ENCODE measurements at regions not wholly inside any gene's neighbourhood (a gene's known extent, or its start where the extent isn't known, plus 50 kb on each side); places are given as distances from the start of the nearest gene placed in this dataset.

- DNase-seq (ENCODE audit: low spot score), result peak; percentile 34
- no peak for TF ChIP-seq CTCF (IDR thresholded peaks at IDR 0.05; ENCODE audit: extremely low read depth, missing control alignments)
Measured at GRCh38 chr2:39593439-39594393, 72.0 kb upstream of the TMEM178A start.

DNA sequence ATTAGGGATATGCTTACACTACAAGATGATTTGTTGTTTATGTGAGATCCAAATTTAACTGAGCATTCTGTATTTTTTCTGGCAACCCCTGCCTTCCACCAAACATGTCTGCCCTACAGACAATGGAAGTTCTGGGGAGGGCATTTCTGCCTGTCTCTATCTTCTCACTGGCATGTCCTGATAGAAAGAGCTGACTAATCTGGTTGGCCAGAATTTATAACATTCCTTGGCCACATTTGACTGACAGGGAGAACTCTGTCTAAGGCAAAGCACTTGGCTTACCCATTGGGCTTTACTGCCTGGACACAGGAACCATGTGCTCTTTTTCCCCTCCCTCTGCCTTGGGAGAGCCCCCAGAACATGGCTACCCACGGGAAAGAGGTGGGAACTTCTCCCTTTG lies 70.6 kb upstream of the TMEM178A start:
- no peak for TF ChIP-seq CTCF (IDR thresholded peaks at IDR 0.05; ENCODE audit: extremely low read depth, missing control alignments)
- no peak for DNase-seq (ENCODE audit: low spot score)

- DNase-seq (ENCODE audit: low spot score), result no peak
- no peak for TF ChIP-seq CTCF (IDR thresholded peaks at IDR 0.05; ENCODE audit: extremely low read depth, missing control alignments)
Measured at GRCh38 chr2:39597314-39597713, 68.4 kb upstream of the TMEM178A start.

DNA sequence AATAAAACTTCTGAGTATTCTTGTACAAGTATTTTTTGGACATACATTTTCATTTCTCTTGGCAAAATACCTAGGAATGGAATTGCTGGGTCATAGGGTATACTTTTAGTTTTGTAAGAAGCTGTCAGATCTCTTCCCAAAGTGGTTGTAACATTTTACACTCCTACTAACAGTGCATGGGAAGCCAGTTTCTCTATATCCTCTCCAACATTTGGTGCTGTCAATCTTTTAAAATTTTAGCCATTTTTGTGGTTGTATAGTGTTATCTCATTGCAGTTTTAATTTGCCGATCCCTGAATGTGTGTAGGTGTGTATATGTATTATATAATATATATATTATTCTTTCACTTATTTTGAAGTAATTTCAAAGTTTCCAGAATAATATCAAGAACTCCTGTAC lies 63.1 kb upstream of the TMEM178A start:
- TF ChIP-seq CTCF (IDR thresholded peaks at IDR 0.05; ENCODE audit: extremely low read depth, missing control alignments), result no peak
- DNase-seq (ENCODE audit: low spot score), result no peak

DNA sequence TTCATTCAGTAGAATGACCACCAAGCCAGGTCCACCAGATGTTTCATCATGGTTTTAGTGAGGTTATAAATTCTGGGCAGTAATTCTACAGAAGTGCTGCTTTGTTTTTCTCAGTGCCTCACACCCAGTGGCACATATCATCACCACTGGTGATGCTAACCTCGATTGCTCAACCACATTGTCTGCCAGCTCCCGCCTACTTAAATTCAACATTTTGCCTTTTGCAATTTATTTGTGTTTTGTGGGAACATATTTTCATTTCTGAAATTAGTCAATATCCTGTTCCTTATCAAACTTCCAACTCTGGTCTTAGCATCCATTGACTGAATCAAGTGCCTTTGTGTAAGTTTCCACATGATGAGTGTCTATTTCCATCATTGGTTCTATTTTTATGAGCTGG lies 62.3 kb upstream of the TMEM178A start:
- DNase-seq (ENCODE audit: low spot score), result no peak

GRCh38 chr2:39604866-39605265 lies 60.9 kb upstream of the TMEM178A start:
- no peak for TF ChIP-seq CTCF (IDR thresholded peaks at IDR 0.05; ENCODE audit: extremely low read depth, missing control alignments)
- no peak for DNase-seq (ENCODE audit: low spot score)

More for the DNA sequence above, 62.3 kb upstream of the TMEM178A start:
- no peak for TF ChIP-seq CTCF (IDR thresholded peaks at IDR 0.05; ENCODE audit: extremely low read depth, missing control alignments)

GRCh38 chr2:39606585-39606984 lies 59.1 kb upstream of the TMEM178A start:
- TF ChIP-seq CTCF (IDR thresholded peaks at IDR 0.05; ENCODE audit: extremely low read depth, missing control alignments), result no peak
- DNase-seq (ENCODE audit: low spot score), result no peak
